ENCODE measurements at regions not wholly inside any gene's neighbourhood (a gene's known extent, or its start where the extent isn't known, plus 50 kb on each side); places are given as distances from the start of the nearest gene placed in this dataset.

DNA sequence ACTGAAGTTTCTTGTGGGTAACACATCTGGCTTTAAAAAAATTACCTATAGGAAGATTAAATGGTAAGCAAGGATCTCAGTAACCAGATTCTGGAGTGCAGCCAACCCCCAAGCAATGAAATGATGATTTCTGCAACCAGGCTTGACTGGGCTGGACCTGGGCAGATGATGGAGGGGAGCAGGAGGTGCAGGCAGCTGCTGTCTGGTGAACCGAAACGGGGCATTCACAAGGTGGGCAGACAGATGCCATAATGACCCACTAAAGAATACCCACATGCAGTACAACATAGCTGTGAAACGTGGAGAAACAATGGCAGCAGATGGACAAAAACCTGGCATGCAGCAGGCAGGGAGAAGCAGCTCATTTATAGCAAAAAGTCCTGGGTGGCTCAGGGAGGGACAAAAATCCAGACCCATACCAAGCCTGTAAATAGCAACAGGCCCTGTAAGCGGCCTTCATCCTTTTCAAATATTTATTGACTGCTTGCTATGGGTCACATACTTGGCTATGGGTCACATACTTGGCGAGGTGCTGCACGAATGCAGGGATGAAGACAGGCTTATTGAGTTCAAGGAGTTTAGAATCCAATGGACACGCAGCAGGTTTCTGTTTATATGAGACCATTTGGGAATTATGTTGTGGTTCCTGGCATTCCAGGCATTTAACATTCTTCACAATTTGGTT is 244.7 kb downstream of the HRH4 start:
- TF ChIP-seq POLR2AphosphoS5 (IDR thresholded peaks at IDR 0.05; ENCODE audit: low read depth, low read length) (no peak), POLR2A (IDR thresholded peaks at IDR 0.05; ENCODE audit: low read depth, low read length) (no peak)
